Brain microvascular endothelial cell (primary cell): ENCODE measurements at regions not wholly inside any gene's neighbourhood (a gene's known extent, or its start where the extent isn't known, plus 50 kb on each side); places are given as distances from the start of the nearest gene placed in this dataset.

Experiments used
- DNase-seq: peaks from one replicate; pipeline ENCODE4 v3.0.0-alpha.2; 2020
- H3K27ac ChIP-seq: fragments of 250-450 bp; sonication (Bioruptor Pico); 2 replicates; pipeline ENCODE4 v1.5.1; 2020; ENCODE audit warnings: mild to moderate bottlenecking, moderate library complexity
- H3K27me3 ChIP-seq: fragments of 250-450 bp; sonication (Bioruptor Pico); replicated peaks from 2 replicates; pipeline ENCODE4 v1.5.1; 2020; ENCODE audit warnings: mild to moderate bottlenecking
- H3K36me3 ChIP-seq: fragments of 250-450 bp; sonication (Bioruptor Pico); replicated peaks from 2 replicates; pipeline ENCODE4 v1.5.1; 2020; ENCODE audit warnings: mild to moderate bottlenecking
- H3K4me3 ChIP-seq: 2 replicates; pipeline ENCODE4 v1.5.1; 2011; ENCODE audit warnings: low read depth, mild to moderate bottlenecking, control low read depth, low read length, moderate library complexity
- CTCF ChIP-seq: IDR thresholded peaks from 2 replicates; pipeline ENCODE4 v1.5.1; 2011; ENCODE audit warnings: low read depth, mild to moderate bottlenecking, moderate library complexity, low read length, control low read depth, inconsistent platforms; ENCODE audit errors: missing control alignments
- in situ Hi-C: cut with HindIII; loops from 2 replicates; pipeline ENCODE4 v1.10.0; 2017; ENCODE audit warnings: low sequenced_read_pairs, low pct_ligation_motif_present

GRCh38 chr2:205913668-205914067 lies 172.3 kb downstream of the INO80D start:
- H3K36me3 ChIP-seq, result no peaks in the 10 kb centered on the region
- TF ChIP-seq CTCF, result no peak
- no peak for DNase-seq
- no peak overlapping the region for H3K4me3 ChIP-seq
- in situ Hi-C loops, result no loop called here
- H3K27me3 ChIP-seq, result no peaks in the 10 kb centered on the region
- no peak overlapping the region for H3K27ac ChIP-seq

- in situ Hi-C loops, result no loop called here
- H3K27ac ChIP-seq, result no peak overlapping the region
- no peak for DNase-seq
- no peak overlapping the region for H3K4me3 ChIP-seq
- no peak for TF ChIP-seq CTCF
- no peaks in the 10 kb centered on the region for H3K36me3 ChIP-seq
- no peaks in the 10 kb centered on the region for H3K27me3 ChIP-seq
Observed at GRCh38 chr2:205911306-205911705, 174.7 kb downstream of the INO80D start.

GRCh38 chr2:205909184-205909572 lies 176.8 kb downstream of the INO80D start:
- H3K27ac ChIP-seq, result no peak overlapping the region
- H3K4me3 ChIP-seq, result no peak overlapping the region
- no peaks in the 10 kb centered on the region for H3K27me3 ChIP-seq
- DNase-seq, result no peak
- no peaks in the 10 kb centered on the region for H3K36me3 ChIP-seq
- in situ Hi-C loops, result no loop called here
- TF ChIP-seq CTCF, result no peak

- Histone ChIP-seq H3K4me3 (no peak overlapping the region), H3K36me3 (no peaks in the 10 kb centered on the region), H3K27me3 (no peaks in the 10 kb centered on the region), H3K27ac (no peak overlapping the region)
- DNase-seq, result no peak
- no peak for TF ChIP-seq CTCF
- in situ Hi-C loops, result no loop called here
Observed at GRCh38 chr2:205908212-205909183, 177.5 kb downstream of the INO80D start.

- H3K36me3 ChIP-seq, result no peaks in the 10 kb centered on the region
- no peaks in the 10 kb centered on the region for H3K27me3 ChIP-seq
- TF ChIP-seq CTCF, result no peak
- in situ Hi-C loops, result no loop called here
- DNase-seq, result no peak
- H3K4me3 ChIP-seq, result no peak overlapping the region
- H3K27ac ChIP-seq, result no peak overlapping the region
Observed at GRCh38 chr2:205906419-205906818, 179.6 kb downstream of the INO80D start.
